B cell (primary cell): ENCODE measurements at regions not wholly inside any gene's neighbourhood (a gene's known extent, or its start where the extent isn't known, plus 50 kb on each side); places are given as distances from the start of the nearest gene placed in this dataset.

Source experiments
- ATAC-seq: fragments of 200-7000 bp; cut with Tn5 transposase; one replicate; pipeline ENCODE4 v1.10.0; 2021; ENCODE audit warnings: low read depth, mild to moderate bottlenecking, moderate number of reproducible peaks, moderate library complexity
- CTCF ChIA-PET: fragments of 350-600 bp; sonication (Branson Sonifier 250); formaldehyde crosslinking; loops from one replicate; lab custom pipeline; 2021; ENCODE audit warnings: antibody characterized with exemption, inconsistent platforms; lab: Charles Lee
- POLR2A ChIA-PET: fragments of 350-600 bp; sonication (Branson Sonifier 250); formaldehyde crosslinking; loops from one replicate; lab custom pipeline; 2021; ENCODE audit warnings: antibody characterized with exemption; lab: Charles Lee
- DNase-seq: peaks from one replicate; pipeline ENCODE4 v3.0.0; 2013
- H2AFZ ChIP-seq: 2 replicates; pipeline ENCODE4 v1.6.1; 2012; ENCODE audit warnings: mild to moderate bottlenecking, low read depth, low read length; ENCODE audit not compliant: insufficient read depth, poor library complexity, severe bottlenecking
- H3K27ac ChIP-seq, 2 donors: 1 replicate in 1 of 2; 2 replicates in 1 of 2; pipeline ENCODE4 v1.5.1; 2012 to 2013; ENCODE audit warnings: low read length in 2 of 2, mild to moderate bottlenecking in 2 of 2, moderate library complexity in 1 of 2
- H3K27me3 ChIP-seq, 4 experiments: fragments of 200-600 bp in 1 of 4; sonication (generic) in 1 of 4; replicated peaks in 1 of 4; 1 replicate in 2 of 4; 2 replicates in 2 of 4; pipeline versions ENCODE4 v1.6.1 to v1.7.0; 2013 to 2016; ENCODE audit warnings: low read length in 3 of 4, mild to moderate bottlenecking in 2 of 4, mixed read lengths in 1 of 4, moderate library complexity in 1 of 4; ENCODE audit not compliant: insufficient read depth in 4 of 4, control insufficient read depth in 3 of 4; ENCODE audit errors: control extremely low read depth in 1 of 4
- H3K36me3 ChIP-seq, 2 experiments: replicated peaks in 1 of 2; 1 replicate in 1 of 2; 2 replicates in 1 of 2; pipeline versions ENCODE4 v1.6.1 to v1.7.1; 2013; ENCODE audit warnings: low read length in 1 of 2; ENCODE audit not compliant: insufficient read depth in 2 of 2, control insufficient read depth in 1 of 2; ENCODE audit errors: control extremely low read depth in 1 of 2, extremely low read depth in 1 of 2
- H3K4me1 ChIP-seq, 2 donors: fragments of 200-600 bp in 1 of 2; sonication (generic) in 1 of 2; 1 replicate in 1 of 2; 2 replicates in 1 of 2; pipeline versions ENCODE4 v1.5.1 to v1.6.1; 2013 to 2017; ENCODE audit warnings: low read length in 2 of 2; ENCODE audit not compliant: control insufficient read depth in 2 of 2, insufficient read depth in 2 of 2
- H3K4me2 ChIP-seq: replicated peaks from 2 replicates; pipeline ENCODE3; 2012; ENCODE audit warnings: mild to moderate bottlenecking, low read depth, low read length; ENCODE audit not compliant: poor library complexity, severe bottlenecking
- H3K4me3 ChIP-seq, 5 experiments: fragments of 200-600 bp in 1 of 5; sonication (generic) in 1 of 5; 1 replicate in 3 of 5; 2 replicates in 2 of 5; pipeline versions ENCODE4 v1.5.1 to v1.7.0; 2011 to 2016; ENCODE audit warnings: low read length in 4 of 5, mild to moderate bottlenecking in 4 of 5, low read depth in 2 of 5, control low read depth in 1 of 5, moderate library complexity in 1 of 5; ENCODE audit not compliant: insufficient read depth in 1 of 5; ENCODE audit errors: control extremely low read depth in 1 of 5, extremely low read depth in 1 of 5
- H3K79me2 ChIP-seq: fragments of 200-600 bp; sonication (generic); one replicate; pipeline ENCODE4 v1.6.0; 2016; ENCODE audit warnings: low read length; ENCODE audit not compliant: control insufficient read depth, insufficient read depth
- H3K9ac ChIP-seq: fragments of 200-600 bp; sonication (generic); 2 replicates; pipeline ENCODE4 v1.6.1; 2017; ENCODE audit warnings: mild to moderate bottlenecking, low read length, moderate library complexity
- H3K9me3 ChIP-seq, 3 donors: one replicate each; pipeline versions ENCODE4 v1.6.1 to v1.7.1; 2013; ENCODE audit warnings: low read length in 2 of 3; ENCODE audit not compliant: control insufficient read depth in 2 of 3, insufficient read depth in 1 of 3; ENCODE audit errors: control extremely low read depth in 1 of 3
- H4K20me1 ChIP-seq: 2 replicates; pipeline ENCODE4 v1.6.0; 2012; ENCODE audit warnings: mild to moderate bottlenecking, low read length; ENCODE audit not compliant: insufficient read depth, control insufficient read depth, poor library complexity, severe bottlenecking
- H3K27ac Mint-ChIP-seq: one replicate; pipeline ENCODE4 v1.8.0; 2021; ENCODE audit warnings: mixed read lengths
- H3K27me3 Mint-ChIP-seq: one replicate; pipeline ENCODE4 v1.8.0; 2021; ENCODE audit warnings: mixed read lengths
- H3K4me1 Mint-ChIP-seq: one replicate; pipeline ENCODE4 v1.8.0; 2021; ENCODE audit warnings: mixed read lengths
- H3K4me3 Mint-ChIP-seq: one replicate; pipeline ENCODE4 v1.8.0; 2021; ENCODE audit warnings: mixed read lengths
- H3K9me3 Mint-ChIP-seq: one replicate; pipeline ENCODE4 v1.8.0; 2022; ENCODE audit warnings: mixed read lengths; ENCODE audit not compliant: insufficient read depth
- CTCF ChIP-seq: fragments of 200-600 bp; IDR thresholded peaks from one replicate; pipeline ENCODE4 v1.8.0; 2022; ENCODE audit warnings: antibody characterized with exemption, mild to moderate bottlenecking
- EZH2 ChIP-seq: IDR thresholded peaks from 2 replicates; pipeline ENCODE4 v1.6.1; 2012; ENCODE audit warnings: borderline replicate concordance, low read depth, mild to moderate bottlenecking, moderate library complexity, low read length; ENCODE audit not compliant: insufficient read depth, poor library complexity, severe bottlenecking
- WGBS: methylation state at CpG from one replicate; pipeline ENCODE4 v1.1.5; 2013; ENCODE audit warnings: missing lambda C conversion rate; ENCODE audit not compliant: insufficient coverage; 5-methylcytosine and 5-hydroxymethylcytosine counted together
- intact Hi-C: fragments of 100-400 bp; cut with micrococcal nuclease; formaldehyde crosslinking; loops from one replicate; pipeline ENCODE4 v1.10.0; 2022

GRCh38 chr5:38117784-38118479, 140.4 kb upstream of the EGFLAM start:
- H3K4me3 ChIP-seq = no peak overlapping the region
- Mint-ChIP-seq H3K4me1 (no peaks in the 10 kb centered on the region), H3K27ac (no peak overlapping the region), H3K4me3 (no peak overlapping the region), H3K9me3 (no peaks in the 10 kb centered on the region), H3K27me3 (no peaks in the 10 kb centered on the region)
- no peak for DNase-seq
- no peak overlapping the region for H3K9ac ChIP-seq
- POLR2A ChIA-PET = no interaction called here
- no peaks in the 10 kb centered on the region for H3K27me3 ChIP-seq
- no peak for ATAC-seq
- no peaks in the 10 kb centered on the region for H3K9me3 ChIP-seq
- CTCF ChIA-PET = no interaction called here
- H4K20me1 ChIP-seq = no peaks in the 10 kb centered on the region
- intact Hi-C loops = no loop called here
- no peak overlapping the region for H3K4me2 ChIP-seq
- H2AFZ ChIP-seq = no peak overlapping the region
- TF ChIP-seq CTCF = no peak
- 69% methylated on average over 3 of the region's 5 CpGs for WGBS
- no peak overlapping the region for H3K27ac ChIP-seq
- no peaks in the 10 kb centered on the region for H3K79me2 ChIP-seq
- H3K4me1 ChIP-seq = no peaks in the 10 kb centered on the region
- H3K36me3 ChIP-seq = no peaks in the 10 kb centered on the region

GRCh38 chr5:38115318-38115827, 143.0 kb upstream of the EGFLAM start:
- CTCF ChIA-PET = no interaction called here
- no peaks in the 10 kb centered on the region for H3K4me1 Mint-ChIP-seq
- Histone ChIP-seq H3K27me3 (no peaks in the 10 kb centered on the region), H3K9ac (no peak overlapping the region), H3K36me3 (no peaks in the 10 kb centered on the region), H3K4me1 (no peaks in the 10 kb centered on the region), H3K27ac (no peak overlapping the region), H4K20me1 (no peaks in the 10 kb centered on the region), H2AFZ (no peak overlapping the region), H3K79me2 (no peaks in the 10 kb centered on the region), H3K4me3 (no peak overlapping the region), H3K4me2 (no peak overlapping the region), H3K9me3 (no peaks in the 10 kb centered on the region)
- intact Hi-C loops = no loop called here
- TF ChIP-seq EZH2 (no peak), CTCF (no peak)
- no peaks in the 10 kb centered on the region for H3K9me3 Mint-ChIP-seq
- H3K4me3 Mint-ChIP-seq = no peak overlapping the region
- DNase-seq (no peak), ATAC-seq (no peak)
- POLR2A ChIA-PET = no interaction called here
- 60% methylated on average over 1 of the region's 2 CpGs for WGBS
- H3K27ac Mint-ChIP-seq = no peak overlapping the region
- no peaks in the 10 kb centered on the region for H3K27me3 Mint-ChIP-seq
